Endothelial cell (in vitro differentiated cells): ENCODE measurements at regions not wholly inside any gene's neighbourhood (a gene's known extent, or its start where the extent isn't known, plus 50 kb on each side); places are given as distances from the start of the nearest gene placed in this dataset.

Source experiments
- DNase-seq: peaks from one replicate; pipeline ENCODE4 v3.0.0; 2021; ENCODE audit warnings: low spot score
- H3K27ac Mint-ChIP-seq: one replicate; pipeline ENCODE4 v1.8.0; 2021; ENCODE audit warnings: mixed read lengths, inconsistent platforms; ENCODE audit not compliant: unreplicated experiment
- H3K27me3 Mint-ChIP-seq: one replicate; pipeline ENCODE4 v1.8.0; 2021; ENCODE audit warnings: mild to moderate bottlenecking, moderate library complexity, mixed read lengths, inconsistent platforms; ENCODE audit not compliant: unreplicated experiment
- H3K36me3 Mint-ChIP-seq: one replicate; pipeline ENCODE4 v1.8.0; 2021; ENCODE audit warnings: mild to moderate bottlenecking, low read depth, mixed read lengths, inconsistent platforms; ENCODE audit not compliant: unreplicated experiment
- H3K4me1 Mint-ChIP-seq: one replicate; pipeline ENCODE4 v1.8.0; 2021; ENCODE audit warnings: mild to moderate bottlenecking, mixed read lengths, inconsistent platforms; ENCODE audit not compliant: unreplicated experiment
- H3K4me3 Mint-ChIP-seq: one replicate; pipeline ENCODE4 v1.8.0; 2021; ENCODE audit warnings: mild to moderate bottlenecking, mixed read lengths, inconsistent platforms; ENCODE audit not compliant: unreplicated experiment
- H3K9me3 Mint-ChIP-seq: one replicate; pipeline ENCODE4 v1.8.0; 2021; ENCODE audit warnings: mixed read lengths, inconsistent platforms; ENCODE audit not compliant: unreplicated experiment
- CTCF ChIP-seq: fragments of 200-600 bp; sonication (generic); IDR thresholded peaks from one replicate; pipeline ENCODE4 v1.5.0; 2021; ENCODE audit warnings: antibody characterized with exemption; ENCODE audit not compliant: unreplicated experiment

GRCh38 chr2:236654496-236654895 lies 84.9 kb downstream of the ACKR3 start:
- Mint-ChIP-seq H3K9me3 (no peaks in the 10 kb centered on the region), H3K4me3 (no peak overlapping the region), H3K27ac (no peak overlapping the region), H3K36me3 (no peaks in the 10 kb centered on the region), H3K27me3 (peaks cover 1% of the 10 kb centered on the region), H3K4me1 (peaks cover 3% of the 10 kb centered on the region)
- no peak for DNase-seq
- no peak for TF ChIP-seq CTCF

- DNase-seq, result no peak
- Mint-ChIP-seq H3K36me3 (no peaks in the 10 kb centered on the region), H3K4me1 (peaks cover 6% of the 10 kb centered on the region), H3K4me3 (no peak overlapping the region), H3K27me3 (peaks cover 1% of the 10 kb centered on the region), H3K9me3 (no peaks in the 10 kb centered on the region), H3K27ac (no peak overlapping the region)
- no peak for TF ChIP-seq CTCF
These were observed 86.5 kb downstream of the ACKR3 start for GRCh38 chr2:236656166-236656565.

DNA sequence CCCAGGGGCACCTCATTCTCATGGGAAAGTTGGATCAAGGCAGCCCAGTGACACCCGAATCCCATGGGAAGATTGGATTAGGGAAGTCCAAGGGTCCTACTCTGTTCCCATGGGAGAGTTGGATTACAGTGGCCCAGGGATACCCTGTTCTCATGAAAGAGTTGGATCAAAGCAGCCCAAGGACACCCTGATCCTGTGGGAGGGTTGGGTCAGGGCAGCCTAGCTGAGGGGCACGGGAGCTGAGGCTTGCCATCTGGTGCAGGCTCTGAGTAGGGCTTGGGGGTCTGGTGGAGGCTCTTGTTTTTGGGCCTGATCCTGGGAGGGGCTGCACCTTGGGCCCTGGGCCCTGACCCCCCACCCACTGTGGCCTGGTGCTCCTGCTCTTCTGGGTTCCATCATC lies 87.1 kb downstream of the ACKR3 start:
- TF ChIP-seq CTCF, result no peak
- peaks cover 12% of the 10 kb centered on the region for H3K4me1 Mint-ChIP-seq
- no peak for DNase-seq
- no peak overlapping the region for H3K4me3 Mint-ChIP-seq
- peaks cover 1% of the 10 kb centered on the region for H3K27me3 Mint-ChIP-seq
- no peak overlapping the region for H3K27ac Mint-ChIP-seq
- H3K36me3 Mint-ChIP-seq, result no peaks in the 10 kb centered on the region
- no peaks in the 10 kb centered on the region for H3K9me3 Mint-ChIP-seq

- H3K27me3 Mint-ChIP-seq, result peaks cover 1% of the 10 kb centered on the region
- H3K4me3 Mint-ChIP-seq, result no peak overlapping the region
- peaks cover 12% of the 10 kb centered on the region for H3K4me1 Mint-ChIP-seq
- H3K27ac Mint-ChIP-seq, result no peak overlapping the region
- DNase-seq, result no peak
- no peaks in the 10 kb centered on the region for H3K9me3 Mint-ChIP-seq
- H3K36me3 Mint-ChIP-seq, result no peaks in the 10 kb centered on the region
- no peak for TF ChIP-seq CTCF
These were observed 87.6 kb downstream of the ACKR3 start for GRCh38 chr2:236657215-236657614.

DNA sequence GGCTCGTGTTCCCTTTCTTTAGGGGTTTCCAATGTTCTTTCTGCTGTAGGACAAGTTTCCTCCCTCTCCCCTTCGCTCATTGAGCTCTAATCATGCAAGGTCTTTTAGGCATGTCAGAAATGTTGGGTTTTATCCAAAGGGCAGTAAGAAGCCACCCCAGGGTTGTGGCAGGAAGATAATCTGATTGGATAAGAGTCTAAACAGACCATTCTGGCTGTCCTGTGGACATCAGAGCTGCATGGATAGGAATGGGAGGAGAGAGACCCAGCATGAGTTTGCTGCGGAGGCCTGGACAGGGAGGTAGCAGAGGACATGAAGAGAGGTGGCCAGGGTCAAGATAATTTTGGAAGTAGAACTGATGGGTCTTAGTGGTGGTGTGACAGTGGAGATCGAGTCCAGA lies 88.2 kb downstream of the ACKR3 start:
- Mint-ChIP-seq H3K27me3 (peaks cover 1% of the 10 kb centered on the region), H3K27ac (no peak overlapping the region), H3K9me3 (no peaks in the 10 kb centered on the region), H3K4me3 (no peak overlapping the region), H3K36me3 (no peaks in the 10 kb centered on the region), H3K4me1 (peaks cover 12% of the 10 kb centered on the region)
- no peak for DNase-seq
- TF ChIP-seq CTCF, result no peak
